KMS-11 (cell line): ENCODE measurements at regions not wholly inside any gene's neighbourhood (a gene's known extent, or its start where the extent isn't known, plus 50 kb on each side); places are given as distances from the start of the nearest gene placed in this dataset.

Experiments
- H2AFZ ChIP-seq: fragments of 200-600 bp; sonication (generic); 2 replicates; pipeline ENCODE4 v1.6.1; 2016; ENCODE audit warnings: antibody characterized with exemption, mixed run types, low read depth
- H3K27ac ChIP-seq: fragments of 200-600 bp; sonication (generic); 2 replicates; pipeline ENCODE4 v1.6.1; 2016; ENCODE audit warnings: mild to moderate bottlenecking, mixed run types
- H3K27me3 ChIP-seq: fragments of 200-600 bp; sonication (generic); 2 replicates; pipeline ENCODE4 v1.6.1; 2017; ENCODE audit warnings: mild to moderate bottlenecking, low read depth, mixed run types, moderate library complexity; ENCODE audit not compliant: insufficient read depth
- H3K36me3 ChIP-seq: fragments of 200-600 bp; sonication (generic); 2 replicates; pipeline ENCODE4 v1.6.1; 2017; ENCODE audit warnings: mild to moderate bottlenecking, mixed run types; ENCODE audit not compliant: insufficient read depth
- H3K4me1 ChIP-seq: fragments of 200-600 bp; sonication (generic); 2 replicates; pipeline ENCODE4 v1.6.1; 2016; ENCODE audit warnings: mild to moderate bottlenecking, low read depth, mixed run types; ENCODE audit not compliant: poor library complexity, severe bottlenecking
- H3K4me2 ChIP-seq: fragments of 200-600 bp; sonication (generic); 2 replicates; pipeline ENCODE4 v1.7.0; 2016; ENCODE audit warnings: mild to moderate bottlenecking, mixed run types
- H3K4me3 ChIP-seq: fragments of 200-600 bp; sonication (generic); IDR thresholded peaks from 2 replicates; pipeline ENCODE4 v1.6.1; 2017; ENCODE audit warnings: low read depth, low read length, mixed read lengths; ENCODE audit not compliant: insufficient read depth
- H3K79me2 ChIP-seq: fragments of 200-600 bp; sonication (generic); 2 replicates; pipeline ENCODE4 v1.6.1; 2016; ENCODE audit warnings: low read depth, mixed run types; ENCODE audit not compliant: insufficient read depth
- H3K9ac ChIP-seq: fragments of 200-600 bp; sonication (generic); 2 replicates; pipeline ENCODE4 v1.6.1; 2016; ENCODE audit warnings: mild to moderate bottlenecking, mixed run types
- H4K20me1 ChIP-seq: fragments of 200-600 bp; sonication (generic); 2 replicates; pipeline ENCODE4 v1.6.1; 2016; ENCODE audit warnings: mild to moderate bottlenecking, mixed run types; ENCODE audit not compliant: insufficient read depth
- TF ChIP-seq, protein P1 (sequence below): fragments of 200-600 bp; sonication (generic); conservative IDR thresholded peaks from 2 replicates; pipeline ENCODE4 v1.6.1; 2017; ENCODE audit warnings: low read depth, mild to moderate bottlenecking, antibody characterized with exemption, low read length, moderate library complexity, mixed read lengths

DNA sequence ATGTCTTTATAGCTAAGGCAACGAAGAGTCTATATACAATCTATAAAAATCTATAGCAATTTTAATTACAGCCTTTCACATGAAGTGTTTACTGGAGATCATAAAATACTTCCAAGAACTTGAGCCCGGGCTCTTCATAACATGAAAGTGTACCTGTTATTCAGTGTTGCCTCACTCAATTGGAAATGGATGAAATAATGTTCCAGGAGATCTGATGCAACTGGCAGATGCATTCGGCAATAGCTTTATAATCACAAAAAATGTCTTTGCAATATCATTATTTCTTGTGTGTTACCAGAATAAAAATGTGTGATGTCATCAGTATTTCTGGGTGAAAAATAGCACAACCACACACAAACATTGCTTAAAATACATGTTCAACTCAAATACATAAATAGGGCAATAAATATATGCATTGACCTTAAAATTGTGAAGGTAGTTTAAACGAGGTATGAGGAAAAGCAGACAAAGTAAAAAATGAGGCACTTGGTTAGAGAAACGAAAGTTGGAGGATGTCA, 1266.8 kb upstream of the PCDH7 start:
- Histone ChIP-seq H4K20me1 (no peaks in the 10 kb centered on the region), H3K9ac (no peak overlapping the region), H3K27ac (no peak overlapping the region), H3K27me3 (no peaks in the 10 kb centered on the region), H2AFZ (no peak overlapping the region), H3K4me1 (no peaks in the 10 kb centered on the region), H3K4me3 (no peak overlapping the region), H3K36me3 (no peaks in the 10 kb centered on the region), H3K4me2 (no peak overlapping the region), H3K79me2 (no peaks in the 10 kb centered on the region)
- TF ChIP-seq, protein P1, sequence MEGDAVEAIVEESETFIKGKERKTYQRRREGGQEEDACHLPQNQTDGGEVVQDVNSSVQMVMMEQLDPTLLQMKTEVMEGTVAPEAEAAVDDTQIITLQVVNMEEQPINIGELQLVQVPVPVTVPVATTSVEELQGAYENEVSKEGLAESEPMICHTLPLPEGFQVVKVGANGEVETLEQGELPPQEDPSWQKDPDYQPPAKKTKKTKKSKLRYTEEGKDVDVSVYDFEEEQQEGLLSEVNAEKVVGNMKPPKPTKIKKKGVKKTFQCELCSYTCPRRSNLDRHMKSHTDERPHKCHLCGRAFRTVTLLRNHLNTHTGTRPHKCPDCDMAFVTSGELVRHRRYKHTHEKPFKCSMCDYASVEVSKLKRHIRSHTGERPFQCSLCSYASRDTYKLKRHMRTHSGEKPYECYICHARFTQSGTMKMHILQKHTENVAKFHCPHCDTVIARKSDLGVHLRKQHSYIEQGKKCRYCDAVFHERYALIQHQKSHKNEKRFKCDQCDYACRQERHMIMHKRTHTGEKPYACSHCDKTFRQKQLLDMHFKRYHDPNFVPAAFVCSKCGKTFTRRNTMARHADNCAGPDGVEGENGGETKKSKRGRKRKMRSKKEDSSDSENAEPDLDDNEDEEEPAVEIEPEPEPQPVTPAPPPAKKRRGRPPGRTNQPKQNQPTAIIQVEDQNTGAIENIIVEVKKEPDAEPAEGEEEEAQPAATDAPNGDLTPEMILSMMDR = no peak

DNA sequence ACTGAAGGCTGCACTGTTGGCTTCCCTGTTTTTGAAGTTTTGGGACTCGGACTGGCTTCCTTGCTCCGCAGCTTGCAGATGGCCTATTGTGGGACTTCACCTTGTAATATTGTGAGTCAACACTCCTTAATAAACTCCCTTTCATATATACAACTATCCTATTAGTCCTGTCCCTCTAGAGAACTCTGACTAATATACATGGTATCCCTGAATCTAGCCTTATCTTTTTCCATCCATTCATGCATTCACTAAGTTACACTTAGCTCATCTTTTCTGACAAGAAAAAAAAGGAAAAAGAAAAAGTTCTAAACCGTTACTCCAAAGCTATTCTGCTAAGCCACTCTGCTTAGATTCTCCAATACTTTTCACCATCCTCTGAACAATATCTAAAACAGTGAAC, 1260.2 kb upstream of the PCDH7 start:
- Histone ChIP-seq H3K27ac (no peak overlapping the region), H2AFZ (no peak overlapping the region), H4K20me1 (no peaks in the 10 kb centered on the region), H3K36me3 (no peaks in the 10 kb centered on the region), H3K4me2 (no peak overlapping the region), H3K9ac (no peak overlapping the region), H3K4me1 (no peaks in the 10 kb centered on the region), H3K27me3 (no peaks in the 10 kb centered on the region), H3K79me2 (no peaks in the 10 kb centered on the region), H3K4me3 (no peak overlapping the region)
- TF ChIP-seq, protein P1 = no peak

- no peak overlapping the region for H3K27ac ChIP-seq
- TF ChIP-seq, protein P1 = no peak
- H3K4me3 ChIP-seq = no peak overlapping the region
- no peaks in the 10 kb centered on the region for H3K4me1 ChIP-seq
- no peaks in the 10 kb centered on the region for H3K79me2 ChIP-seq
- H4K20me1 ChIP-seq = no peaks in the 10 kb centered on the region
- no peak overlapping the region for H3K4me2 ChIP-seq
- no peaks in the 10 kb centered on the region for H3K27me3 ChIP-seq
- no peak overlapping the region for H2AFZ ChIP-seq
- H3K36me3 ChIP-seq = no peaks in the 10 kb centered on the region
- no peak overlapping the region for H3K9ac ChIP-seq
Measured at GRCh38 chr4:29467044-29467717, 1253.0 kb upstream of the PCDH7 start.
